ENCODE measurements at regions not wholly inside any gene's neighbourhood (a gene's known extent, or its start where the extent isn't known, plus 50 kb on each side); places are given as distances from the start of the nearest gene placed in this dataset.

GRCh38 chrX:1006156-1006730 is 206.2 kb downstream of the CRLF2 start:
- TF ChIP-seq CTCF (IDR thresholded peaks at IDR 0.05) (no peak), EP300 (IDR thresholded peaks at IDR 0.05; ENCODE audit: low read depth) (no peak), POLR2AphosphoS5 (IDR thresholded peaks at IDR 0.05) (no peak)
